ENCODE measurements at regions not wholly inside any gene's neighbourhood (a gene's known extent, or its start where the extent isn't known, plus 50 kb on each side); places are given as distances from the start of the nearest gene placed in this dataset.

- DNase-seq = no peak
Measured at GRCh38 chr21:16870103-16870502, 642.7 kb upstream of the CXADR start.

- DNase-seq = no peak
Measured at GRCh38 chr21:16872616-16873015, 640.2 kb upstream of the CXADR start.

- DNase-seq = no peak
Measured at GRCh38 chr21:16873176-16873575, 639.7 kb upstream of the CXADR start.

- DNase-seq = no peak
Measured at GRCh38 chr21:16873596-16873995, 639.2 kb upstream of the CXADR start.

- DNase-seq = no peak
Measured at GRCh38 chr21:16879479-16879878, 633.4 kb upstream of the CXADR start.

- DNase-seq = no peak
Measured at GRCh38 chr21:16891821-16892220, 621.0 kb upstream of the CXADR start.

GRCh38 chr21:16900685-16901084, 612.2 kb upstream of the CXADR start:
- no peak for DNase-seq

GRCh38 chr21:16908077-16908476, 604.8 kb upstream of the CXADR start:
- DNase-seq = no peak

- no peak for DNase-seq
Measured at GRCh38 chr21:16910435-16911165, 602.2 kb upstream of the CXADR start.

- no peak for DNase-seq
Measured at GRCh38 chr21:16911166-16911607, 601.7 kb upstream of the CXADR start.

GRCh38 chr21:16912075-16912474, 600.8 kb upstream of the CXADR start:
- DNase-seq = no peak

GRCh38 chr21:16913010-16913409, 599.8 kb upstream of the CXADR start:
- DNase-seq = no peak

- DNase-seq = no peak
Measured at GRCh38 chr21:16928439-16928838, 584.4 kb upstream of the CXADR start.

- DNase-seq = no peak
Measured at GRCh38 chr21:16932314-16932713, 580.5 kb upstream of the CXADR start.

GRCh38 chr21:16942703-16943102, 570.1 kb upstream of the CXADR start:
- DNase-seq = no peak

GRCh38 chr21:16943231-16943630, 569.6 kb upstream of the CXADR start:
- no peak for DNase-seq

- DNase-seq = no peak
Measured at GRCh38 chr21:16945580-16945979, 567.3 kb upstream of the CXADR start.

GRCh38 chr21:16956824-16957223, 556.0 kb upstream of the CXADR start:
- no peak for DNase-seq

- DNase-seq = no peak
Measured at GRCh38 chr21:16965424-16965823, 547.4 kb upstream of the CXADR start.

- DNase-seq = no peak
Measured at GRCh38 chr21:16968436-16968835, 544.4 kb upstream of the CXADR start.

- no peak for DNase-seq
Measured at GRCh38 chr21:16969636-16970035, 543.2 kb upstream of the CXADR start.

- no peak for DNase-seq
Measured at GRCh38 chr21:16974060-16974459, 538.8 kb upstream of the CXADR start.

- DNase-seq = no peak
Measured at GRCh38 chr21:16976193-16976592, 536.6 kb upstream of the CXADR start.

- no peak for DNase-seq
Measured at GRCh38 chr21:16978309-16978895, 534.4 kb upstream of the CXADR start.

- no peak for DNase-seq
Measured at GRCh38 chr21:16979574-16979973, 533.3 kb upstream of the CXADR start.

All from GOT3 (cell line).